ENCODE measurements at regions not wholly inside any gene's neighbourhood (a gene's known extent, or its start where the extent isn't known, plus 50 kb on each side); places are given as distances from the start of the nearest gene placed in this dataset.
"Not testable (repeated sequence)": the region's sequence is repeated elsewhere in the genome, so short reads cannot be mapped to it uniquely, and the experiment has no call there.

DNA sequence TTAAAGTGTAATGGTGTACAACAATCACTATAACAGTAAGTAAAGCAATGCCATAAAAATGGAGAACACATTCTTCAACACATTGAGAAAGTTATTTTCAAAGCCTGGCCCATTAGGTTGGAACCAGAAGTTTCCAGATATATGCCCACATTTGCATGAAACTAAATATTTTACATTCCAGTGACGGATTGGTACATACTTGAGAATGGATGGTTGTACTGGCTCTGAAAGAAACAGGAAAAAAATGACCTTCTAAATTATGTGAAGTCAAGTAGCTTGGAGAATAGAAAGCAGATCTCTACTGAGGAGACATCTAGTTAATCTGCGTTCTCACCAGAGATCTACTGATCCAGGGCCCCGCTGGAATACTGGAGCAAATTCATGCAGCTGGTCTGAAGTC, 1037.0 kb downstream of the NR2F1-AS1 start:
- no peak for DNase-seq

- no peak for DNase-seq
These were observed 1037.8 kb downstream of the NR2F1-AS1 start for GRCh38 chr5:92543201-92543600.

- not testable (repeated sequence) for DNase-seq
These were observed 1039.0 kb downstream of the NR2F1-AS1 start for GRCh38 chr5:92542017-92542416.

DNA sequence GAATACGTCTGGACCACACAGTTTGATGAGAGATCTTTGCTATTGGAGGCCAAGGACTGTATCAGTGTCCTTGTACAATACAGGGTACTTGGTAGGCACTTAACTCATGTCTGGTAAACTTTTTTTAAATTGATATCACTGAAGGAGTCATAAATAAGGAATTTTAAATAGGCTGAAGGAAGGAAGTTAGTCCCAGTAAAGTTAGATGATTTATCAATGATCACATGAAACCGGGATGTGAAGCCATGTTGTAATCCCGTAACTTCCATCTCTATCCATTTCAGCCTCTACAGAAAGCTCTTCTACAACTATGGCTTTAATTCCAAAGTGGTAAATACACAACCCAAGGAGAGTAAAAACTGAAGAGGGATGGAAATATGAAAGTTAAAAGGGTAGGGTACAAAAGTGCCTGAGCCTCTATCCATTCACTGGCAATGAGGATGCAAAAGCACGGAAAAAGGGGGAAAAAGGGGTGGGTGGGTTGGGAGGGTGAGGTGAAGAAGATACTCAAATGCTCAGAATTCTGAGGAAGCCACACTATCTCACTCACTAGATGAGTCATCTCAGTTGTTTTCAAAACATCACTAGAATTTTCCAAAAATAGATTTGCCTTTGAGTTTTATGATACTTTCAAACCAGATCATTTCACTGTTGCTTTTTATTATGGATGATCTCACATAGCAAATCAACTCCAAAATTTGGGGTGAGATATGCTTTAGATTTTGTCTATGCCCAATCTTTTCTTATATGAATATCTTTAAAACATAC, 1053.5 kb downstream of the NR2F1-AS1 start:
- no peak for DNase-seq

GRCh38 chr5:92525131-92525530, 1055.9 kb downstream of the NR2F1-AS1 start:
- DNase-seq = no peak

DNA sequence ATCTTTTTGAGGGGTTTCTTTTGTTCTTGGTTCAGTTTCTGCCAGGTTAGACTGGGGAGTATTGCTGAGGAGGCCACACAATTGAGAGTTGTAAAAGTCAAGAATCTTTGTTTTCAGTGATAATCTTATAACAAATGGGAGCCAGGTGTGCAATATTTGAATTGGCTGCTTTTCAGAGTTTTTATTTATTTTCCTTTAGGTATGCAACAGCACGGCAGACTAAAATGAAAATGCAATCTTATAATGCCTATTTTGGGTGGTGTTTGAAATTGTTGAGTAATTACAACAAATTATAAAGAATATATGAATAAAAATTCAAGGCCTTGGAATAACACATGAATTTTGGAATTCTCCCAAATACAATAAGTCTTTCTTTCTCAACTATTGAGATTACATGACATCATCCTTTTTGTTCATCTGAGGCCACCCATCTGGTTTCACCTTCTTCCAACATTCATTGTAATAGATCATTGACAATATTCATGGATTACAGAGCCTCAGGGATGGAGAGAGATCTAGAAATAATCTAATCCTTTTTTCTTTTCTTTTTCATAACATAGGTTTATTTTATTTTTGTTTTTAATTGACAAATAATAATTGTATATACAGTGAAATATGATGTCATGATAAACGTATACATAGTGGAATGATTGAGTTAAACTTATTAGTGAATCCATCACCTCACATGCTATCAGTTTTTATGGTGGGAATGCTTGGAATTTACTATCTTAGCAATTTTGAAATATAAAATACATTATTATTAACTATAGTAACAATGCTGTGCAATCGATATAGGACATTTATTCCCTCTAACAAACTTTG, 1061.0 kb downstream of the NR2F1-AS1 start:
- DNase-seq = no peak

- DNase-seq = no peak
These were observed 1062.6 kb downstream of the NR2F1-AS1 start for GRCh38 chr5:92518318-92518904.

DNA sequence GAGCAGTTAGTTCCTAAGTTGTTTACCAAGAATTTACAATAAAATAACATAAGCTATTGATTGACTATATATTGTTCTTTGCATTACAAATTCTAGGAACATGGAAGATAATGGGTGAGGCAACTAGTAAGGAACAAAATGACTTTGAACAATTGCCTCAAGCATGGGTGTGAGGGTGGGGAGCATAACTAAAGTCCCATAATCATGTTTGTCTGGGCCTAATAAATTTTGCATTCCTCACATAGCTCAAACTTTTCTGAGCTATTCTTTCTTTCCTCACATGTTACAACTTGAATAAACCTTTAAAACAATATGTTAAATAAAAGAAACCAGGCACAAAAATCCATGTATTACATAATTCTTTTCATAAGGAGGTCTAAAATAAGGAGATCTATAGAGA, 1066.1 kb downstream of the NR2F1-AS1 start:
- DNase-seq = no peak

- DNase-seq = no peak
These were observed 1068.0 kb downstream of the NR2F1-AS1 start for GRCh38 chr5:92513067-92513466.

- no peak for DNase-seq
These were observed 1072.7 kb downstream of the NR2F1-AS1 start for GRCh38 chr5:92508271-92508670.

GRCh38 chr5:92505925-92506324, 1075.1 kb downstream of the NR2F1-AS1 start:
- peak in 1 of 2 donors; percentile 16 for DNase-seq

GRCh38 chr5:92505145-92505544, 1075.9 kb downstream of the NR2F1-AS1 start:
- DNase-seq = no peak

DNA sequence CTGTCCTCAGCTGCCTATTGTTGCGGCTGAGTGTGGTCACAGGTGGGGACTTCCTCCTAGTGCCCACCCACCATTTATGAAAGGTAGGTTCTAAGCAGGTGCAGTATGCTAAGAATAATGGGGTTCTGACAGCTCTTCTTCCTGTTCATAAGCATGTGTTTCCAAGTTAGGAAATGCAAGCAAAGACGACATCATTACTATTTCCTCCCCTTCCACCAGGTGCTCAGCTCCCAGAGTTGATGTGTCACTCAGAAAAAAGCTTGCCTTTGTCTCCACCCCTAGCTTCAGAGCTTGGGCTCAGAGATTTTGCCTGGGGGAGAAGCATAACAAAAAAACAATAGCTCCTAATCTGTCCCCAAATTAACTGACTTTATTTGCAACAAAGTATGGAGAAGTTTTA, 1076.7 kb downstream of the NR2F1-AS1 start:
- DNase-seq = no peak

DNA sequence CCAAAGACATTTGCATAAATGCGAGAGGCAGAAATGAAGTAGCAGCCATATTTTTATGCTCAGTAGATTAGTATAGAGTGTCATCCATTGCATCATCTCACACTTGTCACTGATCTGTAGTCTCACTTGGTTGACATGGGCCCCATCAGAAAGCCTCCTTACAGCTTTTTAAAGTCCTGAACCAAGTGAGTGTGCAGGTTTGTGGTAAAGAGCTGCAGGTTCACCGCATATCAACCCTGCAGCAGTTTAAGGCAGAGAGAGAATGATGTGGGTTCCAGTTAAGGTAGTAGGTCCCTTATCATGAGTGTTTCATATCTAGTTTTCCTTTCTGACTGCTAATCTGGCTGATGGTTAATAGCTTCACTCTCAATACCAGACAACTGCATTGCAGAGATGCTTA, 1080.3 kb downstream of the NR2F1-AS1 start:
- no peak for DNase-seq

- DNase-seq = no peak
These were observed 1084.5 kb downstream of the NR2F1-AS1 start for GRCh38 chr5:92496545-92496944.

DNA sequence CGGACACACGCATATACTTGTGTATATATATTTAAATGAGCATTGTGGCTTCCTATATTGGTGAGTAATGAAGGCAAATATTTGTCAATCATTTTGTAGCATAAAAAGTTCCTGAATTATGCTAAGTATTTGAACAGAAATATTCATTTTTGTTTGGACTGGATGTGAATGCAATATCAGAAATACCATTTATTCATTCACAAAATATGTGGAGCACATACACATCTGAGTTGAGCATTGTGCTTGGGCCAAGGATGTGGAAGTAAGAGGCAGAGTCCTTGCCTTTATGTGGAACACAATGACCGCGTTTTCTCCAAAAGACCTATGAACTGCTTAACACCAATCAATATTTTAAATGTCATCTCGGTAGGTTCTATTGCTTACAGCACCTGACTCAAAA, 1086.5 kb downstream of the NR2F1-AS1 start:
- DNase-seq = no peak

DNA sequence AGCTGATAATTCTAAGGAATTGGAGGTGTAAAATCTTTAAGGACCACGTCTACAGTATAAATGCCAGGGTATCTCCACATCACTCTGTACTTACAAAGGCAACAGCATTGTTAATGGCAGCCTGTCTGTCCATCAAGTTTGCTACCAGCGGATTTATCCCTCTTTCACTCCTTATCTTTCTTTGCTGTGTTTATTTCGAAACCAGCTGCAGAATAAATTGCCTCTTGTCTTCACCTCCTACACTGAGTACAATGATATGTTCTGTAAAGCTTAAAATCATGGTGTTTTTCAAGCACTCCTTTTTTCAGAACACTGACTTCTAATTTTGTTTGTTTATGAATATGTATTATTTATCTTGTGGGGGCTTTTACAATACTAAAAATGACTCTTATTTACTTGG, 1088.1 kb downstream of the NR2F1-AS1 start:
- no peak for DNase-seq

GRCh38 chr5:92484484-92484883, 1096.5 kb downstream of the NR2F1-AS1 start:
- no peak for DNase-seq

- DNase-seq = no peak
These were observed 1090.0 kb upstream of the ARRDC3 start for GRCh38 chr5:92472981-92473566.

DNA sequence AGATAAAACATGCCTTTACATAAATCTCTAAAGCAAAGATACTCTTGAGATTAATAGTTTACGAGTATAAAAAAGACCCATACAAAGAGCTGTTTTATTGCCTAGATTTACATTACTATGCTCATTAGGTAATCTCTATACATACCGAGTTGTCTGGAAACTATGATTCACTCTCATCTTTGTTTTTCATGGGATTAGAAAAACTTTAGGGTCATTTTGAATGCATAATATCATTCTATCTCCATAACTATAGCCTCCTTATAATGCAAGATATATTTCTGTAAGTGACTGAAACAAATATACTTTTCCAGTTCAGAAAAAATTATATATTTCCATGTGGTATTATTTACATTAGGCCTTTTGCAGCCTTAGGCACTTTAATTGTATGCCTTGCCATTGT, 1088.7 kb upstream of the ARRDC3 start:
- no peak for DNase-seq

DNA sequence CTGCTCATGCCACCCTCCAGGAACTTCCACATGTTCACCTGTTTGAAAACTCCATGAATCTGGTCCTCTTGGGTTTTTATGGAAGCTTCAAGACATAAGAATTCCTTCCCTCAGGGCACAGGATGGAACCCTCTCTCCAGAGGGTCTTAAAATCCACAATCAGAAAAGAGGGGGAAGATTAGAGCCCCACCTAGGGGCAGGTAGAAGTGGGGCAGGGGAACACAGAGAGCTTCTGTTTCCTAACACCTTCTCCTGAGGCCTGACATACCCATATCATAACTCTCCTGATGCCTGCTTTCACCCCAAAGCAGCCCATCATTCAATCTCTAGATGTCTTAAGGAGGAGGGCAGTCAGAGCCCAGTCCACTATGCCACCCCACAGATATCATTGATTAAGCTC, 1087.7 kb upstream of the ARRDC3 start:
- DNase-seq = no peak

- no peak for DNase-seq
These were observed 1085.2 kb upstream of the ARRDC3 start for GRCh38 chr5:92468295-92468694.

DNA sequence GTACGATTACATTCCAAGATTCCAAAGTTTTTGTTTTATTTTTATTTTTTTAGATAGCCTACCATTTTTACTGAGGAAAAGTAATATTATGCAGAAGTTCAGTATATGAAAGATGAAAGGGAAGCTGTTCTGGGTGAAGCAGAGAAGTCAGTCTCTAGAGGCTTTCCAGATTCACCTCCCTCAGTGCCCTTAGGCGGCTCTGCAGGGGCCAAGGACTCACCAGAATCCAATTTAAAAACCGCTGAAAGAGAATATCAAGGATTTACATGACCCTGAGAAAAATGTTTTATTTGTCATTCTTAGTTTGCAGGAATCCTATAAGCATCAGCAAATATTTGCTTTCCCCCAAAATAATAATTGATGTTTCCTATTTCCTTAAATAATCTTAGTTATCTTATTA, 1084.6 kb upstream of the ARRDC3 start:
- DNase-seq = no peak

DNA sequence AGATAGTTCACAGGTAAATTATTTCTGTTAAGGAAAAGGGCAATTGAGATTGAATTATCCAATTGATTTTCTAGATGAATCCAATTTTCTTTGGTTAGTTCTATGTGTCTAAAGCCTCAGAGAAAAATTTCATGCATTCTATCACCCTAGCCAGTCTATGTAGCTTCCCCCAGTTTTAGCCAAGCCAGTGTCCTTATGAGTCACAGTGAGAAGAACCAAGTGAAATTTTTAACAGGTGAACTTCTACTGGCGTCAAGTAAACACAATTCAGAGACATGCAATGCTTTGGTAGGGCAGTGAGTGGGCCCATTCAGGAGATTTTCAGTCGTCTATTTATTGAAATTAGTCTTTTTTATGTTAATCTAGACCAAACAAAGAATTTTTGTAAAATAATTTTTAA, 1077.4 kb upstream of the ARRDC3 start:
- DNase-seq = no peak
